Calu3 (cell line): ENCODE measurements at regions not wholly inside any gene's neighbourhood (a gene's known extent, or its start where the extent isn't known, plus 50 kb on each side); places are given as distances from the start of the nearest gene placed in this dataset.

Experiments
- BruUV-seq: library from RNA; stranded (reverse); fragments of 400-500 nt; replicated peaks from 2 replicates; lab custom pipeline; 2021; lab: Mats Ljungman, UMichigan
- CTCF ChIA-PET: fragments of 300-600 bp; sonication (Branson Sonifier 250); formaldehyde crosslinking; loops from one replicate; lab custom pipeline; 2022; ENCODE audit warnings: antibody characterized with exemption; lab: Charles Lee
- DNase-seq: peaks from one replicate; pipeline ENCODE4 v3.0.0; 2022
- H3K27ac Mint-ChIP-seq: one replicate; pipeline ENCODE4 v1.8.0; 2022; ENCODE audit warnings: mixed read lengths; ENCODE audit not compliant: unreplicated experiment
- H3K27me3 Mint-ChIP-seq: one replicate; pipeline ENCODE4 v1.8.0; 2022; ENCODE audit warnings: mixed read lengths; ENCODE audit not compliant: unreplicated experiment
- H3K36me3 Mint-ChIP-seq: one replicate; pipeline ENCODE4 v1.8.0; 2022; ENCODE audit warnings: mild to moderate bottlenecking, moderate library complexity, mixed read lengths; ENCODE audit not compliant: insufficient read depth, unreplicated experiment
- H3K4me1 Mint-ChIP-seq: one replicate; pipeline ENCODE4 v1.8.0; 2022; ENCODE audit warnings: mild to moderate bottlenecking, low read depth, mixed read lengths; ENCODE audit not compliant: unreplicated experiment
- H3K4me3 Mint-ChIP-seq: one replicate; pipeline ENCODE4 v1.8.0; 2022; ENCODE audit warnings: mild to moderate bottlenecking, low read depth, moderate library complexity, mixed read lengths; ENCODE audit not compliant: unreplicated experiment
- H3K9me3 Mint-ChIP-seq: one replicate; pipeline ENCODE4 v1.8.0; 2022; ENCODE audit warnings: low read depth, mixed read lengths; ENCODE audit not compliant: unreplicated experiment
- CTCF ChIP-seq: fragments of 200-600 bp; IDR thresholded peaks from one replicate; pipeline ENCODE4 v1.8.0; 2022; ENCODE audit warnings: antibody characterized with exemption; ENCODE audit not compliant: unreplicated experiment
- intact Hi-C: fragments of 100-400 bp; cut with micrococcal nuclease; formaldehyde crosslinking; loops from one replicate; pipeline ENCODE4 v1.10.0; 2022; ENCODE audit not compliant: unreplicated experiment

GRCh38 chr7:145557805-145558204 is 558.8 kb upstream of the CNTNAP2 start:
- no peaks in the 10 kb centered on the region for H3K36me3 Mint-ChIP-seq
- H3K4me3 Mint-ChIP-seq = no peak overlapping the region
- no peaks in the 10 kb centered on the region for H3K4me1 Mint-ChIP-seq
- TF ChIP-seq CTCF = no peak
- no TSS peak for BruUV-seq
- peaks cover 13% of the 10 kb centered on the region for H3K9me3 Mint-ChIP-seq
- CTCF ChIA-PET = no interaction called here
- no peaks in the 10 kb centered on the region for H3K27me3 Mint-ChIP-seq
- no peak for DNase-seq
- no peak overlapping the region for H3K27ac Mint-ChIP-seq
- intact Hi-C loops = no loop called here

GRCh38 chr7:145543242-145543641 is 573.4 kb upstream of the CNTNAP2 start:
- DNase-seq = no peak
- H3K27me3 Mint-ChIP-seq = no peaks in the 10 kb centered on the region
- no peak for TF ChIP-seq CTCF
- intact Hi-C loops = no loop called here
- CTCF ChIA-PET = no interaction called here
- H3K27ac Mint-ChIP-seq = no peak overlapping the region
- H3K4me3 Mint-ChIP-seq = no peak overlapping the region
- no TSS peak for BruUV-seq
- H3K9me3 Mint-ChIP-seq = peaks cover 27% of the 10 kb centered on the region
- no peaks in the 10 kb centered on the region for H3K36me3 Mint-ChIP-seq
- no peaks in the 10 kb centered on the region for H3K4me1 Mint-ChIP-seq

- intact Hi-C loops = no loop called here
- Mint-ChIP-seq H3K27me3 (no peaks in the 10 kb centered on the region), H3K36me3 (no peaks in the 10 kb centered on the region), H3K9me3 (peaks cover 16% of the 10 kb centered on the region), H3K27ac (no peak overlapping the region), H3K4me3 (no peak overlapping the region), H3K4me1 (no peaks in the 10 kb centered on the region)
- no TSS peak for BruUV-seq
- no peak for DNase-seq
- CTCF ChIA-PET = no interaction called here
- no peak for TF ChIP-seq CTCF
Measured at GRCh38 chr7:145539910-145540309, 576.7 kb upstream of the CNTNAP2 start.

- no peaks in the 10 kb centered on the region for H3K4me1 Mint-ChIP-seq
- H3K4me3 Mint-ChIP-seq = no peak overlapping the region
- no peaks in the 10 kb centered on the region for H3K36me3 Mint-ChIP-seq
- DNase-seq = no peak
- H3K27ac Mint-ChIP-seq = no peak overlapping the region
- peaks cover 17% of the 10 kb centered on the region for H3K9me3 Mint-ChIP-seq
- BruUV-seq = no TSS peak
- TF ChIP-seq CTCF = no peak
- H3K27me3 Mint-ChIP-seq = no peaks in the 10 kb centered on the region
- CTCF ChIA-PET = no interaction called here
- intact Hi-C loops = no loop called here
Measured at GRCh38 chr7:145534301-145534700, 582.3 kb upstream of the CNTNAP2 start.
